Muscle layer of duodenum (tissue), 2 donors: ENCODE measurements at regions not wholly inside any gene's neighbourhood (a gene's known extent, or its start where the extent isn't known, plus 50 kb on each side); places are given as distances from the start of the nearest gene placed in this dataset.
"Not testable (repeated sequence)": the region's sequence is repeated elsewhere in the genome, so short reads cannot be mapped to it uniquely, and the experiment has no call there.

Experiments used
- H3K27ac ChIP-seq: one replicate; pipeline ENCODE4 v1.7.0; 2013; ENCODE audit warnings: mild to moderate bottlenecking, low read length
- H3K27me3 ChIP-seq: one replicate; pipeline ENCODE4 v1.7.0; 2013; ENCODE audit warnings: low read depth, mild to moderate bottlenecking, control low read depth, low read length
- H3K36me3 ChIP-seq, 2 donors: one replicate each; pipeline ENCODE4 v1.7.0; 2013; ENCODE audit warnings: low read length in 2 of 2, control low read depth in 1 of 2, mild to moderate bottlenecking in 1 of 2; ENCODE audit not compliant: insufficient read depth in 2 of 2, control insufficient read depth in 1 of 2
- H3K4me1 ChIP-seq, 2 donors: one replicate each; pipeline ENCODE4 v1.7.0; 2013; ENCODE audit warnings: low read length in 2 of 2, mild to moderate bottlenecking in 2 of 2, control low read depth in 1 of 2, moderate library complexity in 1 of 2; ENCODE audit not compliant: insufficient read depth in 2 of 2, control insufficient read depth in 1 of 2
- H3K4me3 ChIP-seq, 2 donors: one replicate each; pipeline ENCODE4 v1.7.0; 2013; ENCODE audit warnings: low read length in 2 of 2, low read depth in 1 of 2, mild to moderate bottlenecking in 1 of 2
- H3K9me3 ChIP-seq, 2 donors: one replicate each; pipeline ENCODE4 v1.7.0; 2013; ENCODE audit warnings: low read length in 2 of 2, control low read depth in 1 of 2, mild to moderate bottlenecking in 1 of 2; ENCODE audit not compliant: control insufficient read depth in 1 of 2
- donor health status: healthy.

- H3K27ac ChIP-seq, result no peak overlapping the region
- no peaks in the 10 kb centered on the region for H3K27me3 ChIP-seq
- no peaks in the 10 kb centered on the region for H3K9me3 ChIP-seq
- no peaks in the 10 kb centered on the region for H3K4me1 ChIP-seq
- H3K36me3 ChIP-seq, result no peaks in the 10 kb centered on the region
- H3K4me3 ChIP-seq, result no peak overlapping the region
Observed at GRCh38 chr12:11981121-11981733, 89.5 kb upstream of the BCL2L14 start.

DNA sequence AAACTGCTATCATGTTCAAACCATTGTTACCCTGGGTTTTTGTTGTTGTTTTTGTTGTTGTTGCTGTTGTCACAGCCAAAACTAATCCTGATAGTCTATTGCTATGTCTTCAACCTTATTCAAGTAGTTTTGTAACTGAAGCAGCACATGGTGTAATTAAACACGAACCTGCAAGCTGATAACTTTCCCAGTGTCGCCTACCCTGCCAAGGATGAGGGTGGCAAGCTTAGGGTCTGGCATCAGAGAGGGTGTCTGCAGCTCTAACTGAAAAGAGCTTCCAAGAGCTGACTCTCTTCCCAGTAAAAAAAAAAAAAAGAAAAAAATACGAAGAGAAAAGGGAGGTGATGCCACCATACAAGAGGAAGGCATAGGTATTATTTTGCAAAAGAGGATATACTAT, 86.3 kb upstream of the BCL2L14 start:
- H3K4me1 ChIP-seq, result no peaks in the 10 kb centered on the region
- no peaks in the 10 kb centered on the region for H3K9me3 ChIP-seq
- H3K4me3 ChIP-seq, result no peak overlapping the region
- no peaks in the 10 kb centered on the region for H3K36me3 ChIP-seq
- H3K27me3 ChIP-seq, result no peaks in the 10 kb centered on the region
- H3K27ac ChIP-seq, result no peak overlapping the region

- Histone ChIP-seq H3K36me3 (no peaks in the 10 kb centered on the region), H3K4me3 (no peak overlapping the region), H3K27ac (no peak overlapping the region), H3K9me3 (no peaks in the 10 kb centered on the region), H3K27me3 (no peaks in the 10 kb centered on the region), H3K4me1 (no peaks in the 10 kb centered on the region)
Observed at GRCh38 chr12:11986165-11986564, 84.6 kb upstream of the BCL2L14 start.

- Histone ChIP-seq H3K27me3 (no peaks in the 10 kb centered on the region), H3K27ac (no peak overlapping the region), H3K9me3 (no peaks in the 10 kb centered on the region), H3K4me3 (no peak overlapping the region), H3K4me1 (no peaks in the 10 kb centered on the region), H3K36me3 (no peaks in the 10 kb centered on the region)
Observed at GRCh38 chr12:11987901-11988300, 82.8 kb upstream of the BCL2L14 start.

DNA sequence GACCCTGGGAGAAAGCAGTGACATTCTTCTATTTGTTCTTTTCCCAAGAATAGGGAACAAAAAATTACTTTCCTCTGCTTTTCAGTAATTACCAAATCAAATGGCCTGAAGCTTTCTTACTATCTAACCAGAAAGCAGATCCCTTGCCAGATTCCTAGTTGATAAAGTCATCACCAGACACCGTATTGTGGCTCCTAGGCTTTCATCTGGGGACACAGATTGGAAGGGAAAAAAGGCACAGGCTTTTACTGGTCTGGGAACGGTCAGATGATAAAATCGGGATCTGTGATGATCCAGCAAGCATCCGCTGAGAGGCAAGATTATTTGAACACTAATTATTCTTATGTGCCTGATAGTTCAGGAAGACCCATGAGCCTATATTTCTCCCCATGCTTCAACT, 79.1 kb upstream of the BCL2L14 start:
- H3K27me3 ChIP-seq, result no peaks in the 10 kb centered on the region
- H3K27ac ChIP-seq, result no peak overlapping the region
- no peak overlapping the region for H3K4me3 ChIP-seq
- H3K9me3 ChIP-seq, result no peaks in the 10 kb centered on the region
- H3K4me1 ChIP-seq, result no peaks in the 10 kb centered on the region
- H3K36me3 ChIP-seq, result no peaks in the 10 kb centered on the region

GRCh38 chr12:11992515-11992914, 78.2 kb upstream of the BCL2L14 start:
- H3K4me1 ChIP-seq, result no peaks in the 10 kb centered on the region

DNA sequence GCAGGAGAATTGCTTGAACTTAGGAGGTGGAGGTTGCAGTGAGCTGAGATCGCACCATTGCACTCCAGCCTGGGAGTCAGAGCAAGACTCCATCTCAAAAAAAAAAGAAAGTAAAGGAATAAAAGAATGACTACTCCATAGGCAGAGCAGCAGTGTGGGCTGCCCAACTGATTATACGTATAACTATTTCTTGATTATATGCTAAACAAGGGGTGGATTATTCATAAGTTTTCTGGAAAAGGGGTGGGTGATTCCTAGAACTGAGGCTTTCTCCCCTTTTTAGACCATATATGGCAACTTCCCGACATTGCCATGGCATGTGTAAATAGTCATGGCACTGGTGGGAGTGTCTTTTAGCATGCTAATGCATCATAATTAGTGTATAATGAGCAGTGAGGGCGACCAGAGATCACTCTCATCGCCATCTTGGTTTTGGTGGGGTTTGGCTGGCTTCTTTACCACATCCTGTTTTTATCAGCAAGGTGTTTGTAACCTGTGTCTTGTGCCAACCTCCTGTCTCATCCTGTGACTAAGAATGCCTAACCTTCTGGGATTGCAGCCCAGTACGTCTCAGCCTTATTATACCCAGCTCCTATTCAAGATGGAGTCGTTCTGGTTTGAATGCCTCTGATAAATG, 72.3 kb upstream of the BCL2L14 start:
- H3K9me3 ChIP-seq, H3K4me3 ChIP-seq, H3K36me3 ChIP-seq, H3K27ac ChIP-seq, H3K27me3 ChIP-seq, H3K4me1 ChIP-seq: not testable (repeated sequence)

More at GRCh38 chr12:11992515-11992914, 78.2 kb upstream of the BCL2L14 start:
- Histone ChIP-seq H3K9me3 (no peaks in the 10 kb centered on the region), H3K27ac (no peak overlapping the region), H3K4me3 (no peak overlapping the region), H3K36me3 (no peaks in the 10 kb centered on the region), H3K27me3 (no peaks in the 10 kb centered on the region)

- Histone ChIP-seq H3K4me3 (no peak overlapping the region), H3K9me3 (no peaks in the 10 kb centered on the region), H3K36me3 (no peaks in the 10 kb centered on the region), H3K27me3 (no peaks in the 10 kb centered on the region), H3K27ac (no peak overlapping the region), H3K4me1 (no peaks in the 10 kb centered on the region)
Observed at GRCh38 chr12:11998944-11999315, 71.8 kb upstream of the BCL2L14 start.

GRCh38 chr12:12003609-12004008, 67.1 kb upstream of the BCL2L14 start:
- Histone ChIP-seq H3K27ac (no peak overlapping the region), H3K4me1 (no peaks in the 10 kb centered on the region), H3K4me3 (no peak overlapping the region), H3K27me3 (no peaks in the 10 kb centered on the region), H3K9me3 (no peaks in the 10 kb centered on the region), H3K36me3 (no peaks in the 10 kb centered on the region)

DNA sequence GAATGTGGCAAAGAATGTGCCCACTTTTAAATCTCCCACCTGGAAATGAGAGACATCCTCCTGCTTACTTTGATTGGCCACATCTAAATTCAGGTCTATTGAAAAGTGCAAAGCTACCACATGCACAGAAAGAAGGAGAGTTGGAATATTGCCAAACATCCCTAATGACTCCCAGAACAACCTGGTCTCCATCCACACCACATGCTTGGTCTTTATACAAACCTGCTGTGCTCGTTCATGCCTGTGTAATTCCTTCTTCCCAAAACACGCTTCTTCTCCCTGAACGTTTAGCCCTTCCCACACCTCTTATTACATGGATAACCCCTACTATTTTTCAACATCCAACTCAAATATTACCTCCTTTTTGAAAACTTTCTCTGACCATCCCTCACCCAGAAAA, 66.2 kb upstream of the BCL2L14 start:
- no peaks in the 10 kb centered on the region for H3K9me3 ChIP-seq
- no peak overlapping the region for H3K4me3 ChIP-seq

DNA sequence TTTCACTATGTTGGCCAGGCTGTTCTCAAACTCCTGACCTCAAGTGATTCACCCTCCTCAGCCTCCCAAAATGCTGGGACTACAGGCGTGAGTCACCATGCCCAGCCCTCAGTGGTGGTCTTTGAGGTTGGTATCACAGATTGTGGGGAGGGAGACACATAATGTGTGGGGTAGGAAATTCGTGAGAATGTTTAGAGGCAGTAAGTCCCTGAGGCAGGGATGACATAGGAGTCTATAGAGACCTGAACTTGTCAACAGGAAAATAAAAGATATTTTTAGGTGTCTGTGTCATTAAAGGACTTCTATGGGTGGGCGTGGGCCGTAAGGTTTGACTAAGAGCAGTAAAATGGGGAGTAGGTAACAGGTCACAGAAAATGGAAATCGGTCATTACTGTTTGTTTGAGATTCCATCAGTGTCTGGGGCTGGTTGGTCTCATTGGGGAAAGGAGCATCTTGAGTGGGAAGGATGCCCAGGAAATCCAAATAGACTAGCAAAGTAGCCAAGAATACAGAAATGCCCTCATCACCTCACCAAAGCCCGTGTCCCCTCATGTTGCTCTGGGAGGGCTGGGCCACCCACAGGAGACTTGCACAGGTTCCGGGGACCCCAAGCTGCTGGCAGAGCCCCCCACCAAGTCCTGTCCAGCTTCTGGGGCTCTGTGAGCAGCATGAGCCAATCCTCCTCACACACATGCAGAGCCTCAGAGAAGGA, 63.6 kb upstream of the BCL2L14 start:
- H3K27ac ChIP-seq, result no peak overlapping the region
- H3K27me3 ChIP-seq, result no peaks in the 10 kb centered on the region
- no peak overlapping the region for H3K4me3 ChIP-seq

More for the DNA sequence above, 66.2 kb upstream of the BCL2L14 start:
- Histone ChIP-seq H3K36me3 (no peaks in the 10 kb centered on the region), H3K27me3 (no peaks in the 10 kb centered on the region), H3K4me1 (no peaks in the 10 kb centered on the region), H3K27ac (no peak overlapping the region)

More for the DNA sequence above, 63.6 kb upstream of the BCL2L14 start:
- Histone ChIP-seq H3K36me3 (no peaks in the 10 kb centered on the region), H3K4me1 (peaks cover 4 to 6% of the 10 kb centered on the region in 2 donors), H3K9me3 (no peaks in the 10 kb centered on the region)
